Skin epidermis (tissue), 12 donors: ENCODE measurements at regions not wholly inside any gene's neighbourhood (a gene's known extent, or its start where the extent isn't known, plus 50 kb on each side); places are given as distances from the start of the nearest gene placed in this dataset.

Experiments
- H3K27ac ChIP-seq, 21 experiments: fragments of 200-600 bp; sonication (generic) in 11 of 21; one replicate each; pipeline ENCODE4 v1.5.0; 2020; ENCODE audit warnings: mild to moderate bottlenecking in 3 of 21, inconsistent platforms in 2 of 21, moderate library complexity in 2 of 21
- H3K4me3 ChIP-seq, 7 experiments: fragments of 200-600 bp; sonication (generic) in 2 of 7; one replicate each; pipeline ENCODE4 v1.5.0; 2020; ENCODE audit warnings: inconsistent platforms in 2 of 7, mild to moderate bottlenecking in 2 of 7, moderate library complexity in 1 of 7

GRCh38 chr2:234841321-234842015 is 110.3 kb upstream of the SH3BP4 start:
- H3K27ac ChIP-seq: peak overlapping the region in 1 of 21 experiments; percentile 25
- no peak overlapping the region for H3K4me3 ChIP-seq

DNA sequence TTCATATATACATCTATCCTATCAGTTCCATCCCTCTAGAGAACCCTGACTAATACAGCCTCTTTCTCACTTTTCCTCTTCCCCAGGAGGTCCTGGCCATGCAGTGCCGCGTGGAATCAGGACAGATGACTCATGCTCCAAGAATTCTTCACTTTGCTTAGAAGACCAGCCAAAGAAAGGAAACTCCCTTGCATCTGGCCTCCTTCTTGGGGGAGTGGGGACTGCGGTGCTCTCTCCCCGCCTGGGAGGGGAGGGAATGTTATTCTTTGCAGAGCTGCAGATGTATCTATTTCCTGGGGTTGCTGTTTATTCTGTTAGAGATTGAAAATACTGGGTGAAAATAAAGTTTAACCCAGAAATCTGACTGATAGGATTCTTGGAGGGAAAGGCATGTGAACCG is 111.5 kb upstream of the SH3BP4 start:
- Histone ChIP-seq H3K27ac (peak overlapping the region in 1 of 21 experiments; percentile 25), H3K4me3 (no peak overlapping the region)

DNA sequence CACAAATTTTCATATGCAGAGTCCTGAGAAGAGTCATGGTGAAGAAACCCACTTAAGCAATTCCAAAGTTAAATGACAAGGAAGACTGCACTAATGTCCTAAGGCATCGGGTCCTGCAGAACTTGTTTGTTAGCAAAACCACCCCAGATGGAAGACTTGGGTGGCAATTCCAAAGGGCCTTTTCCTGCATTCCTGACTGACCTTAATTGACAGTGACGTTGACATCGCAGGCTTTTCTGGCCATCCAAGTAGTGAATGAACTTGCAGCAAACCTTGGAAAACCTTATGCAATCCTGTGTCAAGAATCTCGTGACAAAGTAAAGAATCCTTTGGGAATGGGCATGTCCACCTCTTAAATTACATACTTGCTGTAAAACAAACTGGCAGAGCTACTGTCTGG is 112.5 kb upstream of the SH3BP4 start:
- H3K27ac ChIP-seq: no peak overlapping the region
- H3K4me3 ChIP-seq: no peak overlapping the region

GRCh38 chr2:234836271-234836670 is 115.5 kb upstream of the SH3BP4 start:
- H3K4me3 ChIP-seq: no peak overlapping the region
- no peak overlapping the region for H3K27ac ChIP-seq

DNA sequence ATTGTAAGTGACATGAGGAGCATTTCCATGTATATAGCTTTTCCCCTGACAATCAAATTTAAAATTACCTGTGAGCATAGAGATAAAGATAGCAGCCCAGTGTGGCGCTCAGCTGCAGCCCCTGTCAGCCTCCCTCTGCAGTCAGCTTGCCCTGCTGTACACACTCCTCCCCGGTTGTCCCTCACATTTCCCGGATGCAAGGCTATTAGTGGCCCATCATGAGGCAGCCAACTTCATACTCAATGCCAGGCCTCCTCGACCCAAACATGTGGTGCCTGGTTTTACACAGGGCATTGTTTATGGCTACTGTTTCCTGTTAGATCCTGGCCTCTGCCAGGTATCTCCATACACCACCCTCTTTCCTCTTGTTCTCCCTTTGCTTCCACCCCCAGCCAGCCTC is 116.1 kb upstream of the SH3BP4 start:
- no peak overlapping the region for H3K4me3 ChIP-seq
- no peak overlapping the region for H3K27ac ChIP-seq

DNA sequence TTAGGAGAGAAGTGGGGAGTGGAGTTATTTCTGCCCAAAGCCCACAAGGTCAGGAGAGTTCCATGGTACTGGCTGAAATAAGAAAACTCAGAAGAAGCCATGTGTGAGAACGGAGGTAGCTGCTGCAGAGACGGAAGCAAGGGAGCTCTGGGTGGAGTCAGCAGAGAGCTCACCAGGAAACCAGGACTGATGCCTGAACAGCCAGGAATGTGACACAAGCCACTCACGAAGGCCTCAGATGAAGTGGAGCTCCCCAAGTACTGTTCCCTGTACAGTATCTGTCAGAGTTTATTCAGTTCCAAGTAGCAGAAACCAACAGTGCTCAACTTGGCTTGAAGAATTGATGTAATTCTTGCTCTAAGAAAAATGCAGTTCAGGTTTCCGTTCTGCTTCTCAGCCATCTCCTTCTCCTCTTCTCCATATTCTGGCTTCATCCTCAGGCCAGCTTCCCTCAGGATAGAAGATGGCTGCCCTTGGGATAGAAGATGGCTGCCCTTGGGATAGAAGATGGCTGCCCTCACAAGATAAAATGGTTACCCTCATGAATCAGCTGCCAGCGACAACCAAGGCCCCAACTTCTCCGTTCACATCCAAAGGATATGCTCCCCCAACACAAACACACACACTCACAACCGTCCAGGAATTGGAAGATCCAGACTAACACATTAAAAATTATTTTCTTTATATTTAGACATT is 117.4 kb upstream of the SH3BP4 start:
- Histone ChIP-seq H3K27ac (no peak overlapping the region), H3K4me3 (no peak overlapping the region)

GRCh38 chr2:234830853-234831252 is 121.0 kb upstream of the SH3BP4 start:
- no peak overlapping the region for H3K27ac ChIP-seq

GRCh38 chr2:234829074-234829455 is 122.8 kb upstream of the SH3BP4 start:
- H3K4me3 ChIP-seq: no peak overlapping the region
- H3K27ac ChIP-seq: no peak overlapping the region

More at GRCh38 chr2:234830853-234831252, 121.0 kb upstream of the SH3BP4 start:
- H3K4me3 ChIP-seq: no peak overlapping the region

GRCh38 chr2:234828382-234829073 is 123.3 kb upstream of the SH3BP4 start:
- no peak overlapping the region for H3K4me3 ChIP-seq

GRCh38 chr2:234827096-234827860 is 124.5 kb upstream of the SH3BP4 start:
- Histone ChIP-seq H3K27ac (no peak overlapping the region), H3K4me3 (no peak overlapping the region)

More at GRCh38 chr2:234828382-234829073, 123.3 kb upstream of the SH3BP4 start:
- no peak overlapping the region for H3K27ac ChIP-seq

GRCh38 chr2:234826681-234827080 is 125.1 kb upstream of the SH3BP4 start:
- no peak overlapping the region for H3K4me3 ChIP-seq
- no peak overlapping the region for H3K27ac ChIP-seq

DNA sequence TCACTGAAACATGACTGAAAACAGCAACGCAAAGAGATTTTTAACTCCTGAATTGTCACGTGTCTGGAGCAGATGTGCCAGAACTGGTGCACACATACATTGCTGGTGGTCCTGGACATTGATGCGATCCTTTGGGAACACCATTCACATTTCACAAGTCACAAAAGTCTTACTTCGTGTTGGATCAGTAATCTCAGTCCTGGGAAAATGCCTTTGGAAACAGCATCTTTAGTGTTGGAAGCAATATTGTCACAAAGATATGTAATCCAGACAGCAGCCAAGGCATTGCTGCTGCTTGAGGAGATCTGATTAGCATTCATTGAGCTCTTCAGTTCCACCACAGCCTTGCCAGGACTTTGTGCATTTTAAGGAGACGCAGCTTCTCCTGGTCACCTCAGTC is 126.2 kb upstream of the SH3BP4 start:
- H3K27ac ChIP-seq: no peak overlapping the region
- no peak overlapping the region for H3K4me3 ChIP-seq

DNA sequence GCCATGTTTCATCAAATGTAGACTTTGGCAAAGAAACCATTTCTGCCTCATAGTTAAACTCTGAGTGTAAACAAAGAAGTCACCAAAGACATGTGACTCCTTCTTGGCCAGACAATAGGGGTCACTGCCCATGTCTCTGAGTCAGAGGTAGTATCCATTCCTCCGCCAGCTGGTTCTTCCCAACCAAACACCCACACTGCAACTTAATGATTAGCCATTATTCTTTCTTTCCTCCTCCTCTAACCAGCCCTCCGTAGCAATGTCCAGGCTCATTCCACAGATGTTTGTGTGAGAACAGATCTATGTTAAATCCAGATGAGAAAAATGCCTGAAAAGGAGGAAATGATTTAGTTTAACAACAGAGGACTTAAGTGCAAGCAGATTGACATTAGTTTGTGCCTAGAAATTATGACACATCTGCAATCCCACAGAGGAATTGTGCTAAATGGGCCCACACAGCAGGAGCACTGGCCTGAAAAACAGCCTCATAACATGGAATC is 127.9 kb upstream of the SH3BP4 start:
- H3K27ac ChIP-seq: peak overlapping the region in 5 of 21 experiments; percentile 37 to 68 (median 51)

GRCh38 chr2:234823196-234823876 is 128.5 kb upstream of the SH3BP4 start:
- H3K27ac ChIP-seq: peak overlapping the region in 8 of 21 experiments; percentile 26 to 68 (median 40)
- H3K4me3 ChIP-seq: no peak overlapping the region

More for the DNA sequence above, 127.9 kb upstream of the SH3BP4 start:
- no peak overlapping the region for H3K4me3 ChIP-seq

GRCh38 chr2:234821946-234822475 is 129.8 kb upstream of the SH3BP4 start:
- no peak overlapping the region for H3K4me3 ChIP-seq
- H3K27ac ChIP-seq: no peak overlapping the region

GRCh38 chr2:234818937-234819336 is 132.9 kb upstream of the SH3BP4 start:
- Histone ChIP-seq H3K4me3 (no peak overlapping the region), H3K27ac (no peak overlapping the region)

GRCh38 chr2:234816491-234816890 is 135.3 kb upstream of the SH3BP4 start:
- no peak overlapping the region for H3K4me3 ChIP-seq
- H3K27ac ChIP-seq: no peak overlapping the region

DNA sequence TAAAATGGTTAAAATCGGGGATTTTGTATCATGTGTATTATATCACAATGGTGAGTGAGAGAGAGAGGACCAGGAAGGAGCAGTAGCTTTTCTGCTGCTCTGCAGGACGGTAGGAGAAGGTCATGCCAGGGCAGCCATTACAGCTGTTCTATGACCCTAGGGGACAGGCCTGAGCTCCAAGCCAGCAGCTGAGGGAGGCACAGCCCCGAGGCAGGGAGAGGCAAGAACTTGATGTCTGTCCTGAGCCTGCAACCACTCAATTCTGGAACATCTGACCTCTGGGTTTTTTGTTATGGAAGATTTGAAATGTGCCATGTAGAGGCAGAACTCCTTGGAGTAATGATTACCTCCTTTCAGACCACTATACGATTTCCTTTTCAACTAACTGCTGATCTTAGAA is 135.8 kb upstream of the SH3BP4 start:
- H3K4me3 ChIP-seq: no peak overlapping the region
- H3K27ac ChIP-seq: no peak overlapping the region

DNA sequence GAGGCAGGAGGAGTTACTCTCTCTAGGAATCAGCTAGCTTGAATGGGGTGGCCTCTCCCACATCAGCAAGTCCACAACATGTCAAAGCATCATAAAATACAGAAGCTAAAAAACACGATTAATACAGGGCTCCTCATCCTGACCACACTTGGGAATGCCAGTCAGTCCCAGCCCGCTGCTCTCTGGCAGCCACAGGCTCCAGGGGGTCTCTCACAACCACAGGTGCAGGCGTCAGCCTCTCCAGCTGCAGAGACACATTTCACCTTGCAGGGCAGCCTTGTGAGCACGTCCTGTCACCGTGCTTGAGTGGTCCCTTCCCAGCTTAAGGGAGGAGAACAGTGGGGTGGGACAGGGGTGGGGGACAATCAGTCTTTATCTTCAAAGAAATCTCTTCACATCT is 137.4 kb upstream of the SH3BP4 start:
- no peak overlapping the region for H3K4me3 ChIP-seq

More for the DNA sequence above, 137.4 kb upstream of the SH3BP4 start:
- H3K27ac ChIP-seq: no peak overlapping the region
